ENCODE measurements at regions not wholly inside any gene's neighbourhood (a gene's known extent, or its start where the extent isn't known, plus 50 kb on each side); places are given as distances from the start of the nearest gene placed in this dataset.

GRCh38 chr19:14318873-14319272 lies 62.4 kb upstream of the ADGRE5 start (continued):
- TF ChIP-seq ZNF407 (IDR thresholded peaks at IDR 0.05; ENCODE audit: low read depth) (no peak), FOXA3 (CRISPR knock-in tag; conservative IDR thresholded peaks at IDR 0.05 in 1 of 2, IDR thresholded peaks at IDR 0.05 in 1 of 2) (no peak), XRCC4 (IDR thresholded peaks at IDR 0.05; ENCODE audit: extremely low read depth, insufficient read depth, insufficient read length) (no peak), ATF1 (CRISPR knock-in tag; IDR thresholded peaks at IDR 0.05) (no peak), ATF1 (tag; IDR thresholded peaks at IDR 0.05) (0 out of 2 replicates have a peak, but pooled peaks have one; percentile 31), BCOR (IDR thresholded peaks at IDR 0.05) (peak; percentile 78), PHB2 (IDR thresholded peaks at IDR 0.05; ENCODE audit: low read depth) (no peak), U2AF2 (optimal IDR thresholded peaks at IDR 0.05; ENCODE audit: low read depth, low read length) (no peak), CREM (IDR thresholded peaks at IDR 0.05; ENCODE audit: low read depth) (0 out of 2 replicates have a peak, but pooled peaks have one; percentile 9), HIVEP1 (CRISPR knock-in tag; IDR thresholded peaks at IDR 0.05) (no peak), CTCF (IDR thresholded peaks at IDR 0.05 in 2 of 3, conservative IDR thresholded peaks at IDR 0.05 in 1 of 3; ENCODE audit: insufficient read depth in 2 of 3, low read depth in 1 of 3, low read length in 3 of 3) (peak; percentile 70 to 78 (median 75)), FOXJ3 (CRISPR knock-in tag; IDR thresholded peaks at IDR 0.05) (no peak), IRF9 (tag; IDR thresholded peaks at IDR 0.05) (no peak), KAT8 (IDR thresholded peaks at IDR 0.05; ENCODE audit: low read depth) (no peak), RCOR1 (IDR thresholded peaks at IDR 0.05; ENCODE audit: borderline replicate concordance in 1 of 2, low read depth in 2 of 2, low read length in 2 of 2) (no peak), MECOM (CRISPR knock-in tag; IDR thresholded peaks at IDR 0.05) (no peak), ZNF274 (IDR thresholded peaks at IDR 0.05; ENCODE audit: borderline replicate concordance, low read depth, low read length) (no peak), DLX4 (CRISPR knock-in tag; IDR thresholded peaks at IDR 0.05) (no peak), ZNF354B (CRISPR knock-in tag; IDR thresholded peaks at IDR 0.05) (no peak), GABPB1 (CRISPR knock-in tag; IDR thresholded peaks at IDR 0.05) (no peak)

Measured in K562 (cell line).